Inferior parietal cortex (tissue), 1 donor: ENCODE measurements at regions not wholly inside any gene's neighbourhood (a gene's known extent, or its start where the extent isn't known, plus 50 kb on each side); places are given as distances from the start of the nearest gene placed in this dataset.

Experiments
- DNase-seq: peaks from one replicate; pipeline ENCODE4 v3.0.0-alpha.2; 2016; ENCODE audit errors: extremely low spot score

GRCh38 chr4:13129095-13129494 is 355.0 kb downstream of the RAB28 start:
- no peak for DNase-seq

GRCh38 chr4:13126976-13127910 is 356.9 kb downstream of the RAB28 start:
- DNase-seq: no peak

GRCh38 chr4:13118633-13119032 is 365.5 kb downstream of the RAB28 start:
- no peak for DNase-seq

GRCh38 chr4:13117185-13117584 is 367.0 kb downstream of the RAB28 start:
- DNase-seq: no peak

GRCh38 chr4:13112030-13112429 is 372.1 kb downstream of the RAB28 start:
- no peak for DNase-seq

GRCh38 chr4:13109536-13109935 is 374.6 kb downstream of the RAB28 start:
- no peak for DNase-seq

GRCh38 chr4:13108096-13108495 is 376.0 kb downstream of the RAB28 start:
- no peak for DNase-seq

GRCh38 chr4:13103382-13104015 is 380.6 kb downstream of the RAB28 start:
- no peak for DNase-seq

GRCh38 chr4:13102092-13102742 is 381.9 kb downstream of the RAB28 start:
- no peak for DNase-seq

GRCh38 chr4:13097971-13098370 is 386.2 kb downstream of the RAB28 start:
- no peak for DNase-seq

- no peak for DNase-seq
These were observed 388.4 kb downstream of the RAB28 start for GRCh38 chr4:13095722-13096121.

GRCh38 chr4:13093170-13093569 is 391.0 kb downstream of the RAB28 start:
- DNase-seq: no peak

GRCh38 chr4:13092702-13093101 is 391.4 kb downstream of the RAB28 start:
- no peak for DNase-seq

- DNase-seq: no peak
These were observed 394.5 kb downstream of the RAB28 start for GRCh38 chr4:13089659-13089998.

GRCh38 chr4:13088726-13089658 is 395.1 kb downstream of the RAB28 start:
- DNase-seq: peak; percentile 40

- DNase-seq: no peak
These were observed 397.1 kb downstream of the RAB28 start for GRCh38 chr4:13087041-13087440.

GRCh38 chr4:13084210-13084609 is 399.9 kb downstream of the RAB28 start:
- no peak for DNase-seq

- DNase-seq: no peak
These were observed 402.3 kb downstream of the RAB28 start for GRCh38 chr4:13081830-13082229.

- DNase-seq: no peak
These were observed 417.1 kb downstream of the RAB28 start for GRCh38 chr4:13067077-13067476.

- DNase-seq: no peak
These were observed 425.1 kb downstream of the RAB28 start for GRCh38 chr4:13059019-13059418.

GRCh38 chr4:13056630-13057189 is 427.4 kb downstream of the RAB28 start:
- DNase-seq: no peak
